IPS DF 6.9 (cell line): ENCODE measurements at regions not wholly inside any gene's neighbourhood (a gene's known extent, or its start where the extent isn't known, plus 50 kb on each side); places are given as distances from the start of the nearest gene placed in this dataset.
"Not testable (repeated sequence)": the region's sequence is repeated elsewhere in the genome, so short reads cannot be mapped to it uniquely, and the experiment has no call there.

ENCODE experiments used
- DNase-seq: peaks from one replicate; pipeline ENCODE4 v3.0.0-alpha.2; 2013; ENCODE audit warnings: low read depth, low spot score
- H3K27ac ChIP-seq: one replicate; pipeline ENCODE4 v1.5.1; 2013; ENCODE audit warnings: low read length, control low read depth
- H3K27me3 ChIP-seq: 2 replicates; pipeline ENCODE4 v1.6.1; 2013; ENCODE audit warnings: mild to moderate bottlenecking, low read length; ENCODE audit not compliant: control insufficient read depth, insufficient read depth
- H3K36me3 ChIP-seq: 2 replicates; pipeline ENCODE4 v1.6.1; 2013; ENCODE audit warnings: low read length; ENCODE audit not compliant: control insufficient read depth, insufficient read depth
- H3K4me1 ChIP-seq: 2 replicates; pipeline ENCODE4 v1.6.1; 2013; ENCODE audit warnings: low read length; ENCODE audit not compliant: control insufficient read depth, insufficient read depth
- H3K4me3 ChIP-seq: 2 replicates; pipeline ENCODE4 v1.5.1; 2013; ENCODE audit warnings: mild to moderate bottlenecking, low read length
- H3K9me3 ChIP-seq: 2 replicates; pipeline ENCODE4 v1.6.1; 2013; ENCODE audit warnings: low read length, inconsistent platforms; ENCODE audit not compliant: control insufficient read depth, insufficient read depth
- WGBS: extraction: QIAGEN DNeasy Blood & Tissue Kit; methylation state at CpG from one replicate; pipeline ENCODE4 v1.1.7; 2013; ENCODE audit warnings: mixed read lengths, missing lambda C conversion rate; ENCODE audit not compliant: insufficient read length, insufficient coverage; 5-methylcytosine and 5-hydroxymethylcytosine counted together

DNA sequence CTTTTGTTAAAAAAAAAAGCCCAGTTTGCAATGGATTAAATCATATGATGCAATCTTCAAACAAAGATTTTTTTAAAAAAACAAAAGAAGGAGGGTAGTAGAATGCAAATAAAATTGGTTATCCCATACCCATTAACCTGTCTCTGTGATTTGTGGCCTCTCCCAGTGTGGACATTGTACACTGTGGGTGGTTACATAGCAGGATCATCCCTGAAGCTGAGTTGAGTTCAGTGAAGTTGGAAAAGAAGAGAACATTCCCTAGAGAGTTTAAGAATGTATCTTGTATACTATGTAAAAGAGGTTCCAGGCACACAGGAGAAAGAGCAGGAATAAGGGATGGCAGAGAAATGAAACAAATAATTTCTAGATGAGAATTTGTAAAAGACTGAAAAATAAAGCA is 142.4 kb upstream of the SLC16A7 start:
- Histone ChIP-seq H3K36me3 (no peaks in the 10 kb centered on the region), H3K27me3 (no peaks in the 10 kb centered on the region), H3K27ac (no peak overlapping the region), H3K9me3 (no peaks in the 10 kb centered on the region), H3K4me1 (no peaks in the 10 kb centered on the region), H3K4me3 (no peak overlapping the region)
- DNase-seq: no peak

GRCh38 chr12:59452746-59453145 is 143.1 kb upstream of the SLC16A7 start:
- Histone ChIP-seq H3K27me3 (no peaks in the 10 kb centered on the region), H3K9me3 (no peaks in the 10 kb centered on the region), H3K4me1 (no peaks in the 10 kb centered on the region), H3K27ac (no peak overlapping the region), H3K36me3 (no peaks in the 10 kb centered on the region), H3K4me3 (no peak overlapping the region)
- DNase-seq: no peak
- WGBS: no CpG with 5 or more reads among the region's 2 CpGs

GRCh38 chr12:59452259-59452658 is 143.6 kb upstream of the SLC16A7 start:
- Histone ChIP-seq H3K27ac (no peak overlapping the region), H3K4me3 (no peak overlapping the region), H3K4me1 (no peaks in the 10 kb centered on the region), H3K27me3 (no peaks in the 10 kb centered on the region), H3K9me3 (no peaks in the 10 kb centered on the region), H3K36me3 (no peaks in the 10 kb centered on the region)
- DNase-seq: no peak
- WGBS: no CpG with 5 or more reads among the region's 1 CpG

GRCh38 chr12:59446116-59446515 is 149.7 kb upstream of the SLC16A7 start:
- Histone ChIP-seq H3K4me1 (no peaks in the 10 kb centered on the region), H3K27ac (no peak overlapping the region), H3K9me3 (no peaks in the 10 kb centered on the region), H3K4me3 (no peak overlapping the region), H3K27me3 (no peaks in the 10 kb centered on the region), H3K36me3 (no peaks in the 10 kb centered on the region)
- no CpG with 5 or more reads among the region's 3 CpGs for WGBS
- DNase-seq: no peak

GRCh38 chr12:59444932-59445331 is 150.9 kb upstream of the SLC16A7 start:
- Histone ChIP-seq H3K36me3 (no peaks in the 10 kb centered on the region), H3K27ac (no peak overlapping the region), H3K27me3 (no peaks in the 10 kb centered on the region), H3K4me3 (no peak overlapping the region), H3K9me3 (no peaks in the 10 kb centered on the region), H3K4me1 (no peaks in the 10 kb centered on the region)
- WGBS: no CpG with 5 or more reads among the region's 1 CpG
- no peak for DNase-seq

DNA sequence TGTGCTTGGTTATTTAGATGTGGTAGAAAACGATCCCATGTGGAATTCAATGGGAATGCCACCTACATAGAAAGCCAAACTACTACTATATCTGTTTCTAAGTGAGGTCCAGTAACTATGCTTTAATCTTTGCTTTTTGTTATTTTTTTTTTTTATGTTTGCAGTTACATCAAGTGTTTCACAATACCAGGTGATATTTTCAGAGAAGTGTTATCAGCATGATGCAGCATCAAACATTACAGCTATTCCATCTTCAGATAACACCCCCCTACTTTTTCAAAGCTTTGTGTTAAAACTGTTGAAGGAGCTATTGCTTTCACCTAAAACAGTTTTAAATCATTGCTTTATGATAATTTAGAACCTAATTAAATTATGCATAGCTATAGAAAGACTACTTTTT is 163.8 kb upstream of the SLC16A7 start:
- no CpG with 5 or more reads among the region's 1 CpG for WGBS

GRCh38 chr12:59431266-59431665 is 164.6 kb upstream of the SLC16A7 start:
- H3K36me3 ChIP-seq: no peaks in the 10 kb centered on the region
- no peak for DNase-seq
- H3K27me3 ChIP-seq: no peaks in the 10 kb centered on the region
- H3K9me3 ChIP-seq: no peaks in the 10 kb centered on the region
- H3K4me1 ChIP-seq: no peaks in the 10 kb centered on the region
- H3K4me3 ChIP-seq: no peak overlapping the region
- WGBS: no CpG with 5 or more reads among the region's 4 CpGs
- no peak overlapping the region for H3K27ac ChIP-seq

More for the DNA sequence above, 163.8 kb upstream of the SLC16A7 start:
- H3K27ac ChIP-seq: no peak overlapping the region
- no peaks in the 10 kb centered on the region for H3K9me3 ChIP-seq
- no peaks in the 10 kb centered on the region for H3K36me3 ChIP-seq
- no peaks in the 10 kb centered on the region for H3K27me3 ChIP-seq
- DNase-seq: no peak
- no peak overlapping the region for H3K4me3 ChIP-seq
- no peaks in the 10 kb centered on the region for H3K4me1 ChIP-seq

DNA sequence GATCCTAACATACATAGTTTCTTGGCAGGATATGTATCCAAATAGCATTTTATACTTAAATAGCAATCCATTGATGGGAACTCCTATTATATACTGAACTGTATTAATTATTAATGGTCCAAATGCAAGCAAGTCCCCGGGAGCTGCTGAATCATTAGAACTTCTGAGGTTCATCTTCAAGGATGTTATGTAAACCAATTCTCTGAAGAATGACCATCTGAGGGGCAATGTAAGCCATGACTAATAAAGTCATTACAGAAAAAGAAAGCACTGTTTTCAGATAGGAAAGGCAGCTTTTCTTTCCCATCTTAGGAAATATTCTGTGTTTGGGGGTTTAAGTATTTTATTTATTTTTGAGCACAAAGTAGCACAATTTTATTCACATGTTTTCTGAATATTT is 166.1 kb upstream of the SLC16A7 start:
- no peaks in the 10 kb centered on the region for H3K9me3 ChIP-seq
- H3K27ac ChIP-seq: no peak overlapping the region
- no peaks in the 10 kb centered on the region for H3K27me3 ChIP-seq
- no peak for DNase-seq
- no CpG with 5 or more reads among the region's 1 CpG for WGBS
- no peaks in the 10 kb centered on the region for H3K36me3 ChIP-seq
- H3K4me1 ChIP-seq: no peaks in the 10 kb centered on the region
- no peak overlapping the region for H3K4me3 ChIP-seq

- WGBS: no CpG with 5 or more reads among the region's 3 CpGs
- H3K4me1 ChIP-seq: no peaks in the 10 kb centered on the region
- no peaks in the 10 kb centered on the region for H3K9me3 ChIP-seq
- no peaks in the 10 kb centered on the region for H3K36me3 ChIP-seq
- H3K27ac ChIP-seq: no peak overlapping the region
- H3K4me3 ChIP-seq: no peak overlapping the region
- H3K27me3 ChIP-seq: no peaks in the 10 kb centered on the region
- no peak for DNase-seq
Observed at GRCh38 chr12:59425798-59426197, 170.0 kb upstream of the SLC16A7 start.

DNA sequence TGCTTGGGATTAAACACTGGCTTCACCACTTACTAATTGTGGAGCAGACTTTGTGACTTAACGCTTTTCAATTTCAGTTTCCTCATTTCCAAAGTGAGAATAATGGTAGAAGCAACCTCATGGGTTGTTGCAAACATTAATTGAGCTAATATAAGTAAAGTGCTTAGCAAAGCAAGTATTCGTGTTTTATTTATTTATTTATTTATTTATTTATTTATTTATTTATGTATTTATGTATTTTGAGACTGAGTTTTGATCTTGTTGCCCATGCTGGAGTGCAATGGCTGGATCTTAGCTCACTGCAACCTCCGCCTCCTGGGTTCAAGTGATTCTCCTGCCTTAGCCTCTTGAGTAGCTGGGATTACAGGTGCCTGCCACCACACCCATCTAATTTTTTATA is 171.2 kb upstream of the SLC16A7 start:
- DNase-seq, H3K27me3 ChIP-seq, H3K9me3 ChIP-seq, H3K4me3 ChIP-seq, H3K4me1 ChIP-seq, H3K36me3 ChIP-seq, H3K27ac ChIP-seq: not testable (repeated sequence)
- no CpG with 5 or more reads among the region's 3 CpGs for WGBS

DNA sequence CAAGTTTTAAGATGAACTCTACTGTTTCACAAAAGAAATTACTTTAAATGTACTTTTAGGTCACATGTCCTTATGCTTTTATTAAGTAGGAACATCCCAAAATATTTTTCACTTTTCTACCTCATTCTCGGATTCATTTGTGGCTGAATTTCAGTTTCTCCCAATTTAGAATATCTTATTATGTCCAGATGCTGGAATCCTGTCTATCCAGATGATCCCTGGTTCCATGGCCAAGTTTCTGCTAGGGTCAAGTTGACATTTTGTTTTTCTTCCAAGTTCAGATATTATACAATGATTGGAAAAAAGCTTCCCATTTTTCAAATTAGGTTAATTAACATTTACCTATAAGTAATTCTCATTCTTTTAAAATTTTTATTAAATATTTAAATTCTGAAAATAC is 181.8 kb upstream of the SLC16A7 start:
- no peaks in the 10 kb centered on the region for H3K4me1 ChIP-seq
- H3K9me3 ChIP-seq: no peaks in the 10 kb centered on the region
- no peaks in the 10 kb centered on the region for H3K27me3 ChIP-seq
- no peak overlapping the region for H3K4me3 ChIP-seq
- no peaks in the 10 kb centered on the region for H3K36me3 ChIP-seq
- no CpG with 5 or more reads among the region's 1 CpG for WGBS
- no peak for DNase-seq
- H3K27ac ChIP-seq: no peak overlapping the region
